WTC11 (cell line): ENCODE measurements at regions not wholly inside any gene's neighbourhood (a gene's known extent, or its start where the extent isn't known, plus 50 kb on each side); places are given as distances from the start of the nearest gene placed in this dataset.

Experiments used
- ATAC-seq: fragments of 200-7000 bp; cut with Tn5 transposase; 2 replicates; pipeline ENCODE4 v1.10.0; 2021; ENCODE audit warnings: mild to moderate bottlenecking, moderate library complexity
- CTCF ChIA-PET: fragments of 300-600 bp; sonication (Branson Sonifier 250); formaldehyde crosslinking; loops from one replicate; lab custom pipeline; 2021; ENCODE audit warnings: antibody characterized with exemption; lab: Charles Lee
- POLR2A ChIA-PET: fragments of 350-600 bp; sonication (Branson Sonifier 250); formaldehyde crosslinking; loops from one replicate; lab custom pipeline; 2021; ENCODE audit warnings: antibody characterized with exemption; lab: Charles Lee
- DNase-seq: peaks from one replicate; pipeline ENCODE4 v3.0.0; 2021; ENCODE audit warnings: low spot score
- H3K27ac Mint-ChIP-seq: 2 replicates; pipeline ENCODE4 v1.8.0; 2021; ENCODE audit warnings: mixed read lengths
- H3K27me3 Mint-ChIP-seq: 2 replicates; pipeline ENCODE4 v1.8.0; 2021; ENCODE audit warnings: low read depth, mild to moderate bottlenecking, moderate library complexity, mixed read lengths
- H3K36me3 Mint-ChIP-seq: 2 replicates; pipeline ENCODE4 v1.8.0; 2021; ENCODE audit warnings: mixed read lengths
- H3K4me1 Mint-ChIP-seq: 2 replicates; pipeline ENCODE4 v1.8.0; 2022; ENCODE audit warnings: mixed read lengths
- H3K4me3 Mint-ChIP-seq: 2 replicates; pipeline ENCODE4 v1.8.0; 2021; ENCODE audit warnings: mild to moderate bottlenecking, moderate library complexity, mixed read lengths
- H3K9me3 Mint-ChIP-seq: 2 replicates; pipeline ENCODE4 v1.8.0; 2021; ENCODE audit warnings: mixed read lengths
- ATF6 ChIP-seq: sonication (generic); formaldehyde crosslinking; IDR thresholded peaks from 2 replicates; pipeline ENCODE4 v1.8.1; 2023; ENCODE audit warnings: mild to moderate bottlenecking, missing genetic modification reagents
- CREB1 ChIP-seq: sonication (generic); formaldehyde crosslinking; IDR thresholded peaks from 2 replicates; pipeline ENCODE4 v1.8.0; 2023; ENCODE audit warnings: mild to moderate bottlenecking, missing genetic modification reagents
- E2F1 ChIP-seq: sonication (generic); formaldehyde crosslinking; IDR thresholded peaks from 2 replicates; pipeline ENCODE4 v1.8.0; 2022; ENCODE audit warnings: mild to moderate bottlenecking, missing genetic modification reagents
- ELF4 ChIP-seq: sonication (generic); formaldehyde crosslinking; IDR thresholded peaks from 2 replicates; pipeline ENCODE4 v1.8.1; 2022; ENCODE audit warnings: low read depth, mild to moderate bottlenecking, moderate library complexity, missing genetic modification reagents
- EMX1 ChIP-seq: fragments of 250-450 bp; sonication (Bioruptor Pico); IDR thresholded peaks from 2 replicates; pipeline ENCODE4 v1.8.0; 2021; ENCODE audit warnings: mild to moderate bottlenecking
- HMGXB4 ChIP-seq: sonication (generic); formaldehyde crosslinking; IDR thresholded peaks from 2 replicates; pipeline ENCODE4 v1.8.1; 2023; ENCODE audit warnings: mild to moderate bottlenecking, moderate library complexity, missing genetic modification reagents
- IRF2 ChIP-seq: sonication (generic); formaldehyde crosslinking; IDR thresholded peaks from 2 replicates; pipeline ENCODE4 v1.8.0; 2022; ENCODE audit warnings: low read depth, missing genetic modification reagents, borderline replicate concordance
- KAT7 ChIP-seq: sonication (generic); formaldehyde crosslinking; IDR thresholded peaks from 2 replicates; pipeline ENCODE4 v1.8.1; 2023; ENCODE audit warnings: missing genetic modification reagents, mild to moderate bottlenecking, borderline replicate concordance
- OVOL2 ChIP-seq: fragments of 250-450 bp; sonication (Bioruptor Pico); IDR thresholded peaks from 2 replicates; pipeline ENCODE4 v1.9.0; 2021; ENCODE audit warnings: mild to moderate bottlenecking, borderline replicate concordance
- RORB ChIP-seq: fragments of 250-450 bp; sonication (Bioruptor Pico); IDR thresholded peaks from 2 replicates; pipeline ENCODE4 v1.9.0; 2021; ENCODE audit warnings: mild to moderate bottlenecking
- SOX15 ChIP-seq: fragments of 250-450 bp; sonication (Bioruptor Pico); IDR thresholded peaks from 2 replicates; pipeline ENCODE4 v1.9.0; 2021; ENCODE audit warnings: mild to moderate bottlenecking
- TEAD4 ChIP-seq: sonication (generic); formaldehyde crosslinking; IDR thresholded peaks from 2 replicates; pipeline ENCODE4 v1.8.0; 2022; ENCODE audit warnings: mild to moderate bottlenecking, missing genetic modification reagents
- ZNF121 ChIP-seq: sonication (generic); formaldehyde crosslinking; IDR thresholded peaks from 2 replicates; pipeline ENCODE4 v1.8.0; 2023; ENCODE audit warnings: missing genetic modification reagents
- ZNF138 ChIP-seq: sonication (generic); formaldehyde crosslinking; conservative IDR thresholded peaks from 2 replicates; pipeline ENCODE4 v1.8.1; 2022; ENCODE audit warnings: mild to moderate bottlenecking, moderate library complexity, missing genetic modification reagents
- ZNF263 ChIP-seq: sonication (generic); formaldehyde crosslinking; IDR thresholded peaks from 2 replicates; pipeline ENCODE4 v1.8.1; 2022; ENCODE audit warnings: low read depth, mild to moderate bottlenecking, moderate library complexity, missing genetic modification reagents
- ZNF281 ChIP-seq: sonication (generic); formaldehyde crosslinking; IDR thresholded peaks from 2 replicates; pipeline ENCODE4 v1.8.0; 2023; ENCODE audit warnings: mild to moderate bottlenecking, missing genetic modification reagents
- ZNF423 ChIP-seq: fragments of 250-450 bp; sonication (Bioruptor Pico); IDR thresholded peaks from 2 replicates; pipeline ENCODE4 v2.1.2; 2022; ENCODE audit warnings: mild to moderate bottlenecking, moderate library complexity
- ZNF671 ChIP-seq: fragments of 250-450 bp; sonication (Bioruptor Pico); IDR thresholded peaks from 2 replicates; pipeline ENCODE4 v1.8.0; 2021; ENCODE audit warnings: mild to moderate bottlenecking
- TF ChIP-seq, protein P1 (sequence below): fragments of 250-450 bp; sonication (Bioruptor Pico); IDR thresholded peaks from 2 replicates; pipeline ENCODE4 v1.9.0; 2021; ENCODE audit warnings: mild to moderate bottlenecking
- TF ChIP-seq, protein P2 (sequence below): sonication (generic); formaldehyde crosslinking; conservative IDR thresholded peaks from 2 replicates; pipeline ENCODE4 v1.8.1; 2022; ENCODE audit warnings: mild to moderate bottlenecking, missing genetic modification reagents

DNA sequence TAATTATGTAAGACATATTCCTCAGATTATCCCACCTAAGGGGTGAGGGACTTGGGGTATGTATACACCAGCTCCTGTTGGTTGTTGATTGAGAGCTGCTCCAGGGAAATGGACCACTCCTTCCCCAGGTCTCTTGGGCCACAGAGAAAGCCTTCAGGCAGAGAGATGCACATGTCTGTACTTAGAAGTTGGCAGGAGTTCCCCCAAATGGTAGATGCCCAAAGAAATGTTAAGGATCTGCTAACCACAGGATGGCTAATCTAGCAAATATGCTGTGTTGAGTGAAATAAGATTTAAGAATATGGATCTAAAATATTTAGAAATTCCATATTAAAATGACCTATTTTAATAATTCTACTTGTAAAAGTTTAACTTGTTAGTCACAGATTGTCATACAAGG, 100.8 kb upstream of the DNAH14 start:
- H3K4me3 Mint-ChIP-seq, result no peak overlapping the region
- TF ChIP-seq TEAD4, result no peak
- TF ChIP-seq ZNF138, result no peak
- no peak for TF ChIP-seq ZNF281 (CRISPR knock-in tag)
- no peak for TF ChIP-seq EMX1 (CRISPR knock-in tag)
- no peak for TF ChIP-seq KAT7 (CRISPR knock-in tag)
- no peak for TF ChIP-seq HMGXB4
- TF ChIP-seq, protein P1, sequence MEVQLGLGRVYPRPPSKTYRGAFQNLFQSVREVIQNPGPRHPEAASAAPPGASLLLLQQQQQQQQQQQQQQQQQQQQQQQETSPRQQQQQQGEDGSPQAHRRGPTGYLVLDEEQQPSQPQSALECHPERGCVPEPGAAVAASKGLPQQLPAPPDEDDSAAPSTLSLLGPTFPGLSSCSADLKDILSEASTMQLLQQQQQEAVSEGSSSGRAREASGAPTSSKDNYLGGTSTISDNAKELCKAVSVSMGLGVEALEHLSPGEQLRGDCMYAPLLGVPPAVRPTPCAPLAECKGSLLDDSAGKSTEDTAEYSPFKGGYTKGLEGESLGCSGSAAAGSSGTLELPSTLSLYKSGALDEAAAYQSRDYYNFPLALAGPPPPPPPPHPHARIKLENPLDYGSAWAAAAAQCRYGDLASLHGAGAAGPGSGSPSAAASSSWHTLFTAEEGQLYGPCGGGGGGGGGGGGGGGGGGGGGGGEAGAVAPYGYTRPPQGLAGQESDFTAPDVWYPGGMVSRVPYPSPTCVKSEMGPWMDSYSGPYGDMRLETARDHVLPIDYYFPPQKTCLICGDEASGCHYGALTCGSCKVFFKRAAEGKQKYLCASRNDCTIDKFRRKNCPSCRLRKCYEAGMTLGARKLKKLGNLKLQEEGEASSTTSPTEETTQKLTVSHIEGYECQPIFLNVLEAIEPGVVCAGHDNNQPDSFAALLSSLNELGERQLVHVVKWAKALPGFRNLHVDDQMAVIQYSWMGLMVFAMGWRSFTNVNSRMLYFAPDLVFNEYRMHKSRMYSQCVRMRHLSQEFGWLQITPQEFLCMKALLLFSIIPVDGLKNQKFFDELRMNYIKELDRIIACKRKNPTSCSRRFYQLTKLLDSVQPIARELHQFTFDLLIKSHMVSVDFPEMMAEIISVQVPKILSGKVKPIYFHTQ (CRISPR knock-in tag), result no peak
- TF ChIP-seq ATF6, result no peak
- no peak for TF ChIP-seq IRF2 (CRISPR knock-in tag)
- TF ChIP-seq ZNF423 (CRISPR knock-in tag), result no peak
- TF ChIP-seq OVOL2 (CRISPR knock-in tag), result no peak
- TF ChIP-seq, protein P2, sequence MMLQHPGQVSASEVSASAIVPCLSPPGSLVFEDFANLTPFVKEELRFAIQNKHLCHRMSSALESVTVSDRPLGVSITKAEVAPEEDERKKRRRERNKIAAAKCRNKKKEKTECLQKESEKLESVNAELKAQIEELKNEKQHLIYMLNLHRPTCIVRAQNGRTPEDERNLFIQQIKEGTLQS, result no peak
- no peak for TF ChIP-seq CREB1 (CRISPR knock-in tag)
- no peak for TF ChIP-seq E2F1 (CRISPR knock-in tag)
- TF ChIP-seq ZNF671, result no peak
- TF ChIP-seq ZNF263 (CRISPR knock-in tag), result no peak
- no peak for TF ChIP-seq ELF4
- no peak for TF ChIP-seq SOX15
- TF ChIP-seq RORB (CRISPR knock-in tag), result no peak
- TF ChIP-seq ZNF121 (CRISPR knock-in tag), result no peak
- TF ChIP-seq, all 79 proteins: peak for 0
- Mint-ChIP-seq H3K27me3 (peaks cover 2% of the 10 kb centered on the region; the same call in 1 of the 2 replicates), H3K27ac (no peak overlapping the region), H3K4me1 (no peaks in the 10 kb centered on the region), H3K36me3 (peaks cover 29% of the 10 kb centered on the region), H3K9me3 (peaks cover 49% of the 10 kb centered on the region)
- CTCF ChIA-PET, result no interaction called here
- no peak for ATAC-seq
- POLR2A ChIA-PET, result no interaction called here
- DNase-seq, result no peak
